Endothelial cell (in vitro differentiated cells): ENCODE measurements at regions not wholly inside any gene's neighbourhood (a gene's known extent, or its start where the extent isn't known, plus 50 kb on each side); places are given as distances from the start of the nearest gene placed in this dataset.

Experiments used
- DNase-seq: peaks from one replicate; pipeline ENCODE4 v3.0.0; 2021; ENCODE audit warnings: low spot score
- H3K27ac Mint-ChIP-seq: one replicate; pipeline ENCODE4 v1.8.0; 2021; ENCODE audit warnings: mixed read lengths, inconsistent platforms; ENCODE audit not compliant: unreplicated experiment
- H3K27me3 Mint-ChIP-seq: one replicate; pipeline ENCODE4 v1.8.0; 2021; ENCODE audit warnings: mild to moderate bottlenecking, moderate library complexity, mixed read lengths, inconsistent platforms; ENCODE audit not compliant: unreplicated experiment
- H3K36me3 Mint-ChIP-seq: one replicate; pipeline ENCODE4 v1.8.0; 2021; ENCODE audit warnings: mild to moderate bottlenecking, low read depth, mixed read lengths, inconsistent platforms; ENCODE audit not compliant: unreplicated experiment
- H3K4me1 Mint-ChIP-seq: one replicate; pipeline ENCODE4 v1.8.0; 2021; ENCODE audit warnings: mild to moderate bottlenecking, mixed read lengths, inconsistent platforms; ENCODE audit not compliant: unreplicated experiment
- H3K4me3 Mint-ChIP-seq: one replicate; pipeline ENCODE4 v1.8.0; 2021; ENCODE audit warnings: mild to moderate bottlenecking, mixed read lengths, inconsistent platforms; ENCODE audit not compliant: unreplicated experiment
- H3K9me3 Mint-ChIP-seq: one replicate; pipeline ENCODE4 v1.8.0; 2021; ENCODE audit warnings: mixed read lengths, inconsistent platforms; ENCODE audit not compliant: unreplicated experiment
- CTCF ChIP-seq: fragments of 200-600 bp; sonication (generic); IDR thresholded peaks from one replicate; pipeline ENCODE4 v1.5.0; 2021; ENCODE audit warnings: antibody characterized with exemption; ENCODE audit not compliant: unreplicated experiment

DNA sequence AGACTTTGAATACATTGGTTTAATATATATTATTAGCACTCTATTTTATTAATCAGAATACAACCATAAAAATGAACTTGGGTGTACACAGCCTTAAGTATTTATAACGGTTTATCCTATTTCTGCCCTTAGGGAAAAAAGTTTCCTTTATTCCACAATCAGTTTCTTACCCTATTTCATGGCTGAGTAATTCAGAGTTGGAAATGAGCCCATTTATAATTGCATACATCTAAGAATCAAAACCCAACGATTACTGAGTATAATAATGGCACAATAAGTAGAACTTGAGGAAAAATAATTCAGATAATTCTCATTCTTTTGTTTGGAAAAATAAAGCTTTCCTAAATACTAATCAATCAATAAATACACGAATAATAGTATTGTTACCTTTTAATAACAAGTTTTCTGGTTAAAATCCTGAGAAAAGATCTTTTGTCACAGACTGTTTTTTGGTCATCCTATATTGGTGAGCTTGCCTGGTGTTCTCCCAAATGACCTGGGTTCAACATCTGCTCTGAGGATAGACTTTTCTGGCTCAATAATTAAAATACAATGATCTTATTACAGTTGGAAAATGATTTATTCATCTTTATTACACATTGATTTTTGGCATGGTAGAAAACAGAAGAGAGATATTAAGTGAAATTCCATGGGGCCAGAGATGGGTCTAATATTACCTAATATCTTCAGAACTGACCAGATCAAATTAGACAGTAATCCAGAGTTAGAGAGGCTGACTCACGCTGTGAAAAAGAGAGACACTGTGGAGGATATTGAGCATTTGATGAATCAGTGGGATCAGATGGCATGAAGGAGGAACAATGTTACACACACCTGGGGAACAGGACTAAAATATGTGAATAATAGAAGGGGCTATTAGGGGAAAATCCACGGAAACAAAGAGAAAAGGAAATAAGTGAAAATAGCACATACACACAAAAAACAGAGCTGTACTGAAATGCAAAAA is 162.1 kb upstream of the TBX18 start:
- no peak for DNase-seq
- H3K4me3 Mint-ChIP-seq = no peak overlapping the region
- TF ChIP-seq CTCF = no peak
- H3K36me3 Mint-ChIP-seq = no peaks in the 10 kb centered on the region
- H3K27me3 Mint-ChIP-seq = peaks cover 2% of the 10 kb centered on the region
- no peaks in the 10 kb centered on the region for H3K4me1 Mint-ChIP-seq
- H3K9me3 Mint-ChIP-seq = no peaks in the 10 kb centered on the region
- no peak overlapping the region for H3K27ac Mint-ChIP-seq

DNA sequence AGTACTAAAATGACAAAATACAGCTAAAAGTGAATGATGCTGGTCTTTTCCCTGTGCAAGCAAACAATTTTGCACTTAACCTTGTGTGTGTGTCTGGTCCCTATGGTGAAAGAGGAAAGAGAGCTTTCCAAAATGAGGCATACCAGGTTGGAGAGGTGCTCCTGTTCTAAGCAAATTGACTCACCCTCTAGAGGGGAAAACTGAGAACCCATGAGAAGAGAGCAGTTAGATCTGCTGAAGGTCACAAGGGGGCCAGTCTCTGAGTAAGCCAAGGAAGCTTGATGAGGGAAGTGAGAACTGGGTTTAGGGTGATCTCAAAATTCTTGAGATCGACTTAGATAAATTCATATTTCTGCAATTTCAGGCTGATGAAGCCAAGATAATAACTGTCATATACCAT is 157.5 kb upstream of the TBX18 start:
- TF ChIP-seq CTCF = no peak
- Mint-ChIP-seq H3K4me3 (no peak overlapping the region), H3K9me3 (no peaks in the 10 kb centered on the region), H3K27me3 (peaks cover 2% of the 10 kb centered on the region), H3K27ac (no peak overlapping the region), H3K4me1 (no peaks in the 10 kb centered on the region), H3K36me3 (no peaks in the 10 kb centered on the region)
- DNase-seq = no peak

GRCh38 chr6:84920021-84920420 is 155.6 kb upstream of the TBX18 start:
- no peak for DNase-seq
- Mint-ChIP-seq H3K27ac (no peak overlapping the region), H3K4me1 (no peaks in the 10 kb centered on the region), H3K9me3 (no peaks in the 10 kb centered on the region), H3K36me3 (no peaks in the 10 kb centered on the region), H3K27me3 (peaks cover 2% of the 10 kb centered on the region), H3K4me3 (no peak overlapping the region)
- TF ChIP-seq CTCF = no peak

DNA sequence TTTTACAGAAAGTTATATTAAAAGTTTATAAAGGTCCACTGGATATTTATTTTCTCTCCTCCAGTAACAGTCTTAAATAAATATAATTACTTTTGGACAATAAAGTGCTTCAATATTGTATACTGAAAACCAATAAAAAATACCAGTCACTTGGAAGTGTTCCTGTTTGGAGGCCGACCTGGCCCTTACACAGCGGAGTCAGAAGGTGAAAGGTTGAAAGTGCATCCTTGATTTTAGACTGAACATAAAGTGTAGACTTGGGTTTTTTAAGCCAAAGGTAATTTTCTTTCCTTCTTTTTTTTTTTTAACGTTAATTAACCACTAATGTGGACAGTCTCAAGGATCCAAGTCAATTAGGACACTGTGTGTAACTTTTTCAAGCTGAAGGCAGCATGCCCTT is 152.3 kb upstream of the TBX18 start:
- Mint-ChIP-seq H3K9me3 (no peaks in the 10 kb centered on the region), H3K36me3 (no peaks in the 10 kb centered on the region), H3K4me3 (no peak overlapping the region), H3K27ac (no peak overlapping the region), H3K27me3 (no peaks in the 10 kb centered on the region), H3K4me1 (peaks cover 4% of the 10 kb centered on the region)
- no peak for TF ChIP-seq CTCF
- DNase-seq = no peak

DNA sequence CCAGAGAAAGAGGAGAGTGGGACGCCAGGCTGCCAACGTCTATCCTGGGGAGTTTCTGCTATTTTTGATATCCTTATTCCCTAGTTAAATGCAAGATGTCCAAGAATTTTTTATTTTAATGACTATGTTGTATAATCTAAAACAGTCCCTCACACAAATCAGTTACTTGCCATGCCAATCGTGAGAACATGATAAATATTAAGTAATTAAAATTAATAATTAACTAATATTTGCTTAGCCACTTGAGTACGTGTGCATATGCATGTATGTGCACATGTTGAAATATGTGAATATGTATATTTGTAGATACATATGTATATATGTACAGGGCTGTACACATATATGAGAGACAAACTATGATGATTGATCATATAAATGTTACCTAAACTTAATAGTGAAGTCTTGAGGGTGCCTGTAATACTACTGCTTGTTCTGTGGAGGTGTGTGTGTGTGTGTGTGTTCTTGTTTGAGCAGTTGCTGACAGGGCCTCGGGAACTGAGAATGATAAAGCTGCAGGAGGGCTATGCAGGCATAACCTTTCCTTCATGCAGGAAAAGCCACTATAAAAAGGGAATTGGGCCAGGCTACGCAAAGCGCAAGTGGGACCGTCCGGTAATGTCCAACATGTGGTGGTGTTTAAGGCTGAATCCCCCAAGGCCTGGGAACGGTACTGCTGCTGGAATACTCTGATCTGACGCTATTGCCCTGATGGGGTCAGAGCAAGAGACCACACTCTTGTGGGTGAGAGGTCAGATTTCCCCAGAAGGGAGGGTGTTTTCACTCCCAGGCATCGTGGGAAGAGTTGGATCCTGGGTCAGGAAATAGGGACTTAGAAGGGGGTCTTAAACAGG is 148.3 kb upstream of the TBX18 start:
- H3K4me1 Mint-ChIP-seq = peaks cover 10% of the 10 kb centered on the region
- H3K27me3 Mint-ChIP-seq = no peaks in the 10 kb centered on the region
- DNase-seq = no peak
- H3K4me3 Mint-ChIP-seq = no peak overlapping the region
- TF ChIP-seq CTCF = no peak
- no peak overlapping the region for H3K27ac Mint-ChIP-seq
- no peaks in the 10 kb centered on the region for H3K36me3 Mint-ChIP-seq
- no peaks in the 10 kb centered on the region for H3K9me3 Mint-ChIP-seq
